ENCODE measurements at regions not wholly inside any gene's neighbourhood (a gene's known extent, or its start where the extent isn't known, plus 50 kb on each side); places are given as distances from the start of the nearest gene placed in this dataset.

DNA sequence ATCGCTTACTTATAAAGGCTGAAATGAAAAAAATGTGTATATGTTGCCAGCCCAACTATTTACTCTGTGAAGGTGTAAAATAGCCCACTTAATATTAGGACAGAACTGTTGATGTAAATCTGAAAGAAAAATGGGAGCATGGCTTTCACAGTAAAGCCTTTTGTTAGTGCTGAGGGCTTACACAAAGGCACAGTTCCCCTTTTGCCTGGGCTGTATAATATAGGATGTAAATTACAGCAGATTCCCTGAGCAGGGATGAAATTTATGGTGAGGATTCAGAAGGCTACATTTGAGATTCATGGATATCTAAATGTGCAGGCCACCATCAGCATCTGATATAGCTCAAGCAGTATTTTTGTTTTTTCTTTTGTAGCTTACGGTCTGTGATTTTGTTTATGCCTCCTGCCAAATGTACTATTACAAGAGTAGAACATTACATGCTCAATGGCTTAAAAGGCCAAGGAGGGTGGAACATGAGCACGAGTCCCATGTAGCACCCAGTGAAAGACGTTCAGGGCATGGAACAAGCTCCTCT is 109.1 kb upstream of the ATP10A start:
- no peak for DNase-seq (ENCODE audit: low spot score in 2 of 2)
- no peak for ATAC-seq (replicated peaks; ENCODE audit: extremely low read depth, poor library complexity, severe bottlenecking)
- H3K27ac Mint-ChIP-seq (ENCODE audit: low read depth), result no peak overlapping the region
- no peak overlapping the region for H3K4me3 Mint-ChIP-seq
- H3K9me3 Mint-ChIP-seq, result no peaks in the 10 kb centered on the region
- H3K36me3 Mint-ChIP-seq (ENCODE audit: insufficient read depth), result no peaks in the 10 kb centered on the region
- no peaks in the 10 kb centered on the region for H3K4me1 Mint-ChIP-seq
- no peaks in the 10 kb centered on the region for H3K27me3 Mint-ChIP-seq

DNA sequence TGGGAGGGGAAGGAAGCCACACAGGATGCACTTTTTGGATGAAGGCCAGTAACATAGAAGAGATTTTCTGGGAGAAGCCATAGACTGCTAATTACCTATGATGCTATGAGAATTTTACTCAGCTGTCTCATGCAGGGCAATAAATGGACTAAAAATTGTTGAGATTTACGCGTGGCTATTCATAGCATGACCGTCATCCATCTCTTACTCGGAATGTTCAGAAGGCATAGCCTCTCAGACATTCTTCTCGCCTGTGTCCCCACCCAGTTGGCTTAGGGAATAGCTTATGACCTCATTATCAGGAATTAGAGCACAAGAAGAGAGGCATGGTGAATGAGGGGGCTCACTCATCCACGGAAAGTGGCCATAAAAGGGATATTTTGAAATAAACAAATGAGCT is 107.9 kb upstream of the ATP10A start:
- no peaks in the 10 kb centered on the region for H3K36me3 Mint-ChIP-seq (ENCODE audit: insufficient read depth)
- H3K4me1 Mint-ChIP-seq, result no peaks in the 10 kb centered on the region
- no peak for DNase-seq (ENCODE audit: low spot score in 2 of 2)
- no peaks in the 10 kb centered on the region for H3K9me3 Mint-ChIP-seq
- no peaks in the 10 kb centered on the region for H3K27me3 Mint-ChIP-seq
- no peak overlapping the region for H3K27ac Mint-ChIP-seq (ENCODE audit: low read depth)
- no peak overlapping the region for H3K4me3 Mint-ChIP-seq
- no peak for ATAC-seq (replicated peaks; ENCODE audit: extremely low read depth, poor library complexity, severe bottlenecking)

DNA sequence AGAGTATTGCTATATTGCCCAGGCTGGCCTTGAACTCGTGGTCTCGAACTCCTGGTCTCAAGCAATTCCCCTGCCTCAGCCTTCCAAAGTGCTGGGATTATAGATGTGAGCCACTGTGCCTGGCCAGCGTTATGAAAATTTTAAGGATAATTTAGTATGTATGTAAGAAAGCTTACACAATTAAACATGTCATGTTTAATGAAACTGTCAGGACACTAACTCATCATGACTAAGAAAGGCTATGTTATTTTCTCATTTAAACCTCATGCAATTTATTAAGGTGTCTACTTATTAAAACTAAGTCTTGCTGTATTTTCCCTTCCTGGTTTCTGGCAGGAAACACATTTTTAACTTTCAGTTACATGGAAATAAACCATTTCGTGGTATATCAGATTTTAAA is 106.8 kb upstream of the ATP10A start:
- Mint-ChIP-seq H3K9me3 (no peaks in the 10 kb centered on the region), H3K4me1 (no peaks in the 10 kb centered on the region), H3K27ac (ENCODE audit: low read depth) (no peak overlapping the region), H3K4me3 (no peak overlapping the region), H3K27me3 (no peaks in the 10 kb centered on the region), H3K36me3 (ENCODE audit: insufficient read depth) (no peaks in the 10 kb centered on the region)
- DNase-seq (ENCODE audit: low spot score in 2 of 2), result no peak
- ATAC-seq (replicated peaks; ENCODE audit: extremely low read depth, poor library complexity, severe bottlenecking), result no peak

GRCh38 chr15:25967116-25967515 is 104.0 kb upstream of the ATP10A start:
- no peak for ATAC-seq (replicated peaks; ENCODE audit: extremely low read depth, poor library complexity, severe bottlenecking)
- DNase-seq (ENCODE audit: low spot score in 2 of 2), result no peak
- no peaks in the 10 kb centered on the region for H3K27me3 Mint-ChIP-seq
- no peaks in the 10 kb centered on the region for H3K9me3 Mint-ChIP-seq
- H3K4me1 Mint-ChIP-seq, result no peaks in the 10 kb centered on the region
- no peaks in the 10 kb centered on the region for H3K36me3 Mint-ChIP-seq (ENCODE audit: insufficient read depth)
- H3K4me3 Mint-ChIP-seq, result no peak overlapping the region
- H3K27ac Mint-ChIP-seq (ENCODE audit: low read depth), result no peak overlapping the region

DNA sequence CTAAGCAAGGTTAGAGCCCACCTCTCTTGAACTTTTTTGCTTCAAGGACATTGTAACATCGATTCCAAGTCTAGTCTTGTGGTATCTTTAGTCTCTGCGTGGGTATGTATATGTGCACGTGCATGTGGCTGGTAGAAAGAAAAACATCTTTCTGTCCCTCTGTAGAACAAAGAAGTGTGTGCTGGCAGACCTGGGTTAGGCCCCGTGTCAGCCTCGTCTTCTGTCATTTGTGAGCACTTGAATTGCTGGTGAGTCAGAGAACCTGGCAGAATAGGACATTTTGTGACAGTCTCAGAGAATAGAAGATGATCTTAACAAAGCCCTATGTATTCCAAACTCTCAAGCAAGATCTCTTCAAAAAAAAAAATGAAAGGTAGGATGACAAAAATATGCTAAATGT is 102.2 kb upstream of the ATP10A start:
- no peaks in the 10 kb centered on the region for H3K9me3 Mint-ChIP-seq
- ATAC-seq (replicated peaks; ENCODE audit: extremely low read depth, poor library complexity, severe bottlenecking), result no peak
- no peaks in the 10 kb centered on the region for H3K4me1 Mint-ChIP-seq
- H3K4me3 Mint-ChIP-seq, result no peak overlapping the region
- H3K27ac Mint-ChIP-seq (ENCODE audit: low read depth), result no peak overlapping the region
- peaks cover under 1% of the 10 kb centered on the region for H3K27me3 Mint-ChIP-seq
- no peaks in the 10 kb centered on the region for H3K36me3 Mint-ChIP-seq (ENCODE audit: insufficient read depth)
- no peak for DNase-seq (ENCODE audit: low spot score in 2 of 2)

- H3K9me3 Mint-ChIP-seq, result peaks cover 6% of the 10 kb centered on the region
- H3K27ac Mint-ChIP-seq (ENCODE audit: low read depth), result no peak overlapping the region
- ATAC-seq (replicated peaks; ENCODE audit: extremely low read depth, poor library complexity, severe bottlenecking), result no peak
- H3K4me3 Mint-ChIP-seq, result no peak overlapping the region
- no peaks in the 10 kb centered on the region for H3K4me1 Mint-ChIP-seq
- no peaks in the 10 kb centered on the region for H3K36me3 Mint-ChIP-seq (ENCODE audit: insufficient read depth)
- H3K27me3 Mint-ChIP-seq, result peaks cover 9% of the 10 kb centered on the region
- no peak for DNase-seq (ENCODE audit: low spot score in 2 of 2)
Observed at GRCh38 chr15:25960273-25960672, 97.1 kb upstream of the ATP10A start.

- Mint-ChIP-seq H3K4me3 (no peak overlapping the region), H3K4me1 (no peaks in the 10 kb centered on the region), H3K9me3 (peaks cover 6% of the 10 kb centered on the region), H3K36me3 (ENCODE audit: insufficient read depth) (no peaks in the 10 kb centered on the region), H3K27ac (ENCODE audit: low read depth) (no peak overlapping the region), H3K27me3 (peaks cover 9% of the 10 kb centered on the region)
- no peak for ATAC-seq (replicated peaks; ENCODE audit: extremely low read depth, poor library complexity, severe bottlenecking)
- no peak for DNase-seq (ENCODE audit: low spot score in 2 of 2)
Observed at GRCh38 chr15:25959100-25959499, 96.0 kb upstream of the ATP10A start.

- no peaks in the 10 kb centered on the region for H3K36me3 Mint-ChIP-seq (ENCODE audit: insufficient read depth)
- H3K4me3 Mint-ChIP-seq, result no peak overlapping the region
- peaks cover 9% of the 10 kb centered on the region for H3K27me3 Mint-ChIP-seq
- ATAC-seq (replicated peaks; ENCODE audit: extremely low read depth, poor library complexity, severe bottlenecking), result no peak
- H3K4me1 Mint-ChIP-seq, result no peaks in the 10 kb centered on the region
- no peak for DNase-seq (ENCODE audit: low spot score in 2 of 2)
- H3K9me3 Mint-ChIP-seq, result peaks cover 16% of the 10 kb centered on the region
- no peak overlapping the region for H3K27ac Mint-ChIP-seq (ENCODE audit: low read depth)
Observed at GRCh38 chr15:25955628-25956027, 92.5 kb upstream of the ATP10A start.

- H3K4me1 Mint-ChIP-seq, result no peaks in the 10 kb centered on the region
Observed at GRCh38 chr15:25954398-25954797, 91.3 kb upstream of the ATP10A start.

GRCh38 chr15:25950014-25950413 is 86.9 kb upstream of the ATP10A start:
- DNase-seq (ENCODE audit: low spot score in 2 of 2) (no peak), ATAC-seq (replicated peaks; ENCODE audit: extremely low read depth, poor library complexity, severe bottlenecking) (no peak)
- peaks cover 14% of the 10 kb centered on the region for H3K9me3 Mint-ChIP-seq
- no peaks in the 10 kb centered on the region for H3K27me3 Mint-ChIP-seq
- no peak overlapping the region for H3K4me3 Mint-ChIP-seq
- H3K36me3 Mint-ChIP-seq (ENCODE audit: insufficient read depth), result no peaks in the 10 kb centered on the region
- H3K27ac Mint-ChIP-seq (ENCODE audit: low read depth), result no peak overlapping the region
- no peaks in the 10 kb centered on the region for H3K4me1 Mint-ChIP-seq

More at GRCh38 chr15:25954398-25954797, 91.3 kb upstream of the ATP10A start:
- H3K4me3 Mint-ChIP-seq, result no peak overlapping the region
- H3K27me3 Mint-ChIP-seq, result no peaks in the 10 kb centered on the region
- H3K9me3 Mint-ChIP-seq, result peaks cover 11% of the 10 kb centered on the region
- no peaks in the 10 kb centered on the region for H3K36me3 Mint-ChIP-seq (ENCODE audit: insufficient read depth)
- ATAC-seq (replicated peaks; ENCODE audit: extremely low read depth, poor library complexity, severe bottlenecking) (no peak), DNase-seq (ENCODE audit: low spot score in 2 of 2) (no peak)
- H3K27ac Mint-ChIP-seq (ENCODE audit: low read depth), result no peak overlapping the region

GRCh38 chr15:25947323-25948314 is 84.5 kb upstream of the ATP10A start:
- Mint-ChIP-seq H3K27ac (ENCODE audit: low read depth) (no peak overlapping the region), H3K9me3 (peaks cover 9% of the 10 kb centered on the region), H3K36me3 (ENCODE audit: insufficient read depth) (no peaks in the 10 kb centered on the region), H3K4me3 (no peak overlapping the region), H3K27me3 (no peaks in the 10 kb centered on the region), H3K4me1 (no peaks in the 10 kb centered on the region)
- no peak for ATAC-seq (replicated peaks; ENCODE audit: extremely low read depth, poor library complexity, severe bottlenecking)
- no peak for DNase-seq (ENCODE audit: low spot score in 2 of 2)

DNA sequence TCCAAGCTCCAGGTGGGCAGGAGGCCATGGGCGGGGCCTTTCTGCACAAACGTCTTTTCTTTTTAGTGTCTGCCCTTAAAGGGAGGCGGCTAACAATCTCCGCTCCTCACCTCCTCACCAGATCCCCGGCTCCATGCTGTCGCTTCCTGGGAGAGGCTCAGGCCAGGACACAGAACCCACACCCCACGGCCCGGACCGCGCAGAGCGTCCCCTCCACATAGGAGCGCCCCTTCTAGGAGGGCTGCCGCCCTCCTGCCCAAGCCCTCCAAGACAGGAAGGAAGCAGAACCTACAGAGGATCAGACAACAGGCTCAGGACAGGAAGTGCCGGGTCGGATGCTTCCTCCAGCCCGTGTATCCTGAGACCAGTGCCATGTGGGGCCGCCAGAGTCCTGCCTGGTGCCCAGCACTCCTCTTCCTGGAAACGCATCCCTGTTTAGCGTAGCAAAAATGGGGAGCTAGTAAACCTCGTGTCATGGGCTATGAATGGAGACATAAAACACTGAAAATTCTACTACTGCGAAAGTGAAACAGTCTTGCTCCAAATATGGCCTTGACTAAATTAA is 83.2 kb upstream of the ATP10A start:
- no peaks in the 10 kb centered on the region for H3K27me3 Mint-ChIP-seq
- DNase-seq (ENCODE audit: low spot score in 2 of 2), result no peak
- no peak overlapping the region for H3K4me3 Mint-ChIP-seq
- H3K4me1 Mint-ChIP-seq, result no peaks in the 10 kb centered on the region
- no peak overlapping the region for H3K27ac Mint-ChIP-seq (ENCODE audit: low read depth)
- no peak for ATAC-seq (replicated peaks; ENCODE audit: extremely low read depth, poor library complexity, severe bottlenecking)
- H3K36me3 Mint-ChIP-seq (ENCODE audit: insufficient read depth), result no peaks in the 10 kb centered on the region
- peaks cover 4% of the 10 kb centered on the region for H3K9me3 Mint-ChIP-seq

GRCh38 chr15:25944386-25944785 is 81.3 kb upstream of the ATP10A start:
- peaks cover 3% of the 10 kb centered on the region for H3K9me3 Mint-ChIP-seq
- H3K27me3 Mint-ChIP-seq, result no peaks in the 10 kb centered on the region
- peaks cover 2% of the 10 kb centered on the region for H3K36me3 Mint-ChIP-seq (ENCODE audit: insufficient read depth)
- H3K4me1 Mint-ChIP-seq, result no peaks in the 10 kb centered on the region
- no peak overlapping the region for H3K27ac Mint-ChIP-seq (ENCODE audit: low read depth)
- H3K4me3 Mint-ChIP-seq, result no peak overlapping the region
- ATAC-seq (replicated peaks; ENCODE audit: extremely low read depth, poor library complexity, severe bottlenecking) (no peak), DNase-seq (ENCODE audit: low spot score in 2 of 2) (no peak)

Measured in central memory CD8-positive, alpha-beta T cell (primary cell).